Body of pancreas (tissue), 4 donors: ENCODE measurements at regions not wholly inside any gene's neighbourhood (a gene's known extent, or its start where the extent isn't known, plus 50 kb on each side); places are given as distances from the start of the nearest gene placed in this dataset.
A peak's percentile ranks its signal among the peaks of the same experiment; 100 is the strongest.

Source experiments
- ATAC-seq: fragments of 150-250 bp; one replicate; pipeline ENCODE4 v1.9.1; 2016
- DNase-seq, 4 donors: peaks; one replicate each; pipeline ENCODE4 v3.0.0-alpha.2; 2019
- H3K27ac ChIP-seq, 4 donors: fragments of 200-600 bp; sonication (generic); 1 replicate in 3 of 4; 2 replicates in 1 of 4; pipeline versions ENCODE4 v1.5.1 to v1.6.1; 2016 to 2019; ENCODE audit warnings: mild to moderate bottlenecking in 1 of 4, mixed read lengths in 1 of 4, moderate library complexity in 1 of 4
- H3K27me3 ChIP-seq, 2 donors: fragments of 200-600 bp; sonication (generic); one replicate each; pipeline ENCODE4 v1.6.0; 2016; ENCODE audit warnings: mild to moderate bottlenecking in 1 of 2
- H3K36me3 ChIP-seq, 2 donors: fragments of 200-600 bp; sonication (generic); replicated peaks in 1 of 2; 2 replicates each; pipeline ENCODE4 v1.5.1; 2016; ENCODE audit warnings: low read depth in 2 of 2; ENCODE audit not compliant: insufficient read depth in 1 of 2
- H3K4me1 ChIP-seq: fragments of 200-600 bp; sonication (generic); one replicate; pipeline ENCODE4 v1.6.0; 2016
- H3K4me3 ChIP-seq, 2 donors: fragments of 200-600 bp; sonication (generic); 1 replicate in 1 of 2; 2 replicates in 1 of 2; pipeline ENCODE4 v1.5.1; 2016 to 2019
- H3K9me3 ChIP-seq, 3 donors: fragments of 200-600 bp; sonication (generic); 1 replicate in 2 of 3; 2 replicates in 1 of 3; pipeline ENCODE4 v1.5.1; 2016
- CTCF ChIP-seq, 7 experiments: fragments of 450-650 bp in 4 of 7; fragments of 200-600 bp in 3 of 7; sonication (generic) in 3 of 7; IDR thresholded peaks; one replicate each; pipeline ENCODE4 v1.5.1; 2016 to 2019; ENCODE audit warnings: antibody characterized with exemption in 7 of 7
- POLR2A ChIP-seq, 3 donors: fragments of 450-650 bp; IDR thresholded peaks; one replicate each; pipeline ENCODE4 v1.6.1; 2016; ENCODE audit warnings: antibody characterized with exemption in 3 of 3, mild to moderate bottlenecking in 2 of 3
- WGBS, 2 donors: methylation state at CpG; one replicate each; pipeline ENCODE4 v1.1.5; 2017; 5-methylcytosine and 5-hydroxymethylcytosine counted together
- intact Hi-C: fragments of 100-400 bp; cut with DNase I; formaldehyde crosslinking; loops from one replicate; pipeline ENCODE4 v1.15.1; 2023

- no peaks in the 10 kb centered on the region for H3K36me3 ChIP-seq
- intact Hi-C loops = no loop called here
- peaks cover 10% of the 10 kb centered on the region for H3K4me1 ChIP-seq
- no peak for TF ChIP-seq POLR2A (IDR thresholded peaks at IDR 0.05)
- WGBS, 2 donors = 77 to 86% methylated on average over 2 of the region's 2 CpGs
- H3K4me3 ChIP-seq = no peak overlapping the region
- H3K27ac ChIP-seq = no peak overlapping the region
- ATAC-seq (no peak), DNase-seq (no peak)
- no peaks in the 10 kb centered on the region for H3K27me3 ChIP-seq
- H3K9me3 ChIP-seq = no peaks in the 10 kb centered on the region
Observed at GRCh38 chr3:72250725-72251124, 465.8 kb upstream of the PROK2 start.

GRCh38 chr3:72248869-72249268 is 463.9 kb upstream of the PROK2 start:
- H3K27ac ChIP-seq = no peak overlapping the region
- no peaks in the 10 kb centered on the region for H3K9me3 ChIP-seq
- H3K27me3 ChIP-seq = no peaks in the 10 kb centered on the region
- H3K4me1 ChIP-seq = peaks cover 11% of the 10 kb centered on the region
- DNase-seq (no peak), ATAC-seq (no peak)
- H3K36me3 ChIP-seq = no peaks in the 10 kb centered on the region
- intact Hi-C loops = no loop called here
- no peak overlapping the region for H3K4me3 ChIP-seq
- 94 to 97% methylated on average over 3 of the region's 3 CpGs for WGBS, 2 donors
- TF ChIP-seq CTCF (IDR thresholded peaks at IDR 0.05) = no peak
- no peak for TF ChIP-seq POLR2A (IDR thresholded peaks at IDR 0.05)

GRCh38 chr3:72248389-72248761 is 463.4 kb upstream of the PROK2 start:
- intact Hi-C loops = no loop called here
- Histone ChIP-seq H3K4me1 (peaks cover 11% of the 10 kb centered on the region), H3K27me3 (no peaks in the 10 kb centered on the region), H3K9me3 (no peaks in the 10 kb centered on the region), H3K27ac (no peak overlapping the region), H3K4me3 (no peak overlapping the region), H3K36me3 (no peaks in the 10 kb centered on the region)
- WGBS, 2 donors = 40 to 100% methylated on average over 1 of the region's 1 CpG
- no peak for ATAC-seq
- TF ChIP-seq CTCF (IDR thresholded peaks at IDR 0.05) = no peak
- TF ChIP-seq POLR2A (IDR thresholded peaks at IDR 0.05) = no peak
- DNase-seq = no peak

GRCh38 chr3:72247645-72248388 is 462.9 kb upstream of the PROK2 start:
- H3K27me3 ChIP-seq = no peaks in the 10 kb centered on the region
- no peak overlapping the region for H3K4me3 ChIP-seq
- 34 to 67% methylated on average over 1 of the region's 1 CpG for WGBS, 2 donors
- no peak overlapping the region for H3K27ac ChIP-seq
- TF ChIP-seq CTCF (IDR thresholded peaks at IDR 0.05) (no peak), POLR2A (IDR thresholded peaks at IDR 0.05) (no peak)
- no peak for ATAC-seq
- H3K9me3 ChIP-seq = no peaks in the 10 kb centered on the region
- intact Hi-C loops = no loop called here
- H3K36me3 ChIP-seq = no peaks in the 10 kb centered on the region
- DNase-seq = peak in 2 of 4 donors; percentile 16 to 72
- H3K4me1 ChIP-seq = peaks cover 11% of the 10 kb centered on the region

GRCh38 chr3:72247126-72247525 is 462.2 kb upstream of the PROK2 start:
- H3K27me3 ChIP-seq = no peaks in the 10 kb centered on the region
- ATAC-seq = no peak
- 94 to 97% methylated on average over 6 to 7 of the region's 7 CpGs for WGBS, 2 donors
- H3K27ac ChIP-seq = no peak overlapping the region
- H3K4me3 ChIP-seq = no peak overlapping the region
- intact Hi-C loops = no loop called here
- no peaks in the 10 kb centered on the region for H3K9me3 ChIP-seq
- H3K36me3 ChIP-seq = no peaks in the 10 kb centered on the region
- TF ChIP-seq CTCF (IDR thresholded peaks at IDR 0.05) = no peak
- TF ChIP-seq POLR2A (IDR thresholded peaks at IDR 0.05) = no peak
- no peak for DNase-seq
- H3K4me1 ChIP-seq = peaks cover 11% of the 10 kb centered on the region
